ENCODE measurements at regions not wholly inside any gene's neighbourhood (a gene's known extent, or its start where the extent isn't known, plus 50 kb on each side); places are given as distances from the start of the nearest gene placed in this dataset.
"Not testable (repeated sequence)": the region's sequence is repeated elsewhere in the genome, so short reads cannot be mapped to it uniquely, and the experiment has no call there.

GRCh38 chrY:12212394-12212793 is 488.6 kb upstream of the USP9Y start:
- DNase-seq = no peak

- DNase-seq = no peak
Observed at GRCh38 chrY:12215564-12216022, 485.4 kb upstream of the USP9Y start.

- DNase-seq = no peak
Observed at GRCh38 chrY:12230921-12231320, 470.1 kb upstream of the USP9Y start.

- no peak for DNase-seq
Observed at GRCh38 chrY:12236399-12236798, 464.6 kb upstream of the USP9Y start.

DNA sequence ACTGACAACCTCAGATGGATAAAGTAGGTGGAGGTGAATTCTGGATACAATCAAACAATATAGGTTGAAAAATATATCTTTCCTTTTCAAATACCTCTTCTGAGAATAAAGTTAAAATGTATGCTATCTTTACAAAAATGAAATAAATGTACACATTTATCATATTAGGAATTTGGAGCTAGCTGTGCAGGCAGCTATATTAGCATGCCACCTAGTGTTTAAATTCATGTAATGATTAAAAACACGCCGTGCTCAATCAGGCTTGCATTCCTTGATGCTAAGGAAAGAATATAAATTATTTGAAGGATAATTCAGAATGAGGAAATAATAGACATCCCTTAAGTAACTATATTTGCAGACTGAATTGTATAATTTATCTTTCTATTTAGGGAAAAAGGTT is 460.7 kb upstream of the USP9Y start:
- DNase-seq = not testable (repeated sequence)

DNA sequence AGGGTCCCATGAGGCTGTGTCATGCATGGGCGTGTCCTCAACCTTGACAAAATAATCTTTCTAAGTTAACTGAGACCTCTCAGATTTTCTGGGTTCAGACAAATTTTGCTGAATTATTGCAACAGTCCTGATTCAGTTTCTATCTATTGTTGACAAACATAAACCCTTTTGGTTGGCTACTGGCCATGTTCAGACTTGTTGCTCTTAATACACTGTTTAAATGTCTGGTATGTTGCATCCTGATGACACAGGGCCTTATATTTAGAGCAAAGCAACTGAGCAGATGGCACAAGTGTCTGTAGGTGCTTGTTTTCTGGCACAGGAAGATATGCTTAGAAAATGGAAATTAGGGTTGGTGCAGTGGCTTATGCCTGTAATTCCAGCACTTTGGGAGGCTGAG is 456.9 kb upstream of the USP9Y start:
- no peak for DNase-seq

DNA sequence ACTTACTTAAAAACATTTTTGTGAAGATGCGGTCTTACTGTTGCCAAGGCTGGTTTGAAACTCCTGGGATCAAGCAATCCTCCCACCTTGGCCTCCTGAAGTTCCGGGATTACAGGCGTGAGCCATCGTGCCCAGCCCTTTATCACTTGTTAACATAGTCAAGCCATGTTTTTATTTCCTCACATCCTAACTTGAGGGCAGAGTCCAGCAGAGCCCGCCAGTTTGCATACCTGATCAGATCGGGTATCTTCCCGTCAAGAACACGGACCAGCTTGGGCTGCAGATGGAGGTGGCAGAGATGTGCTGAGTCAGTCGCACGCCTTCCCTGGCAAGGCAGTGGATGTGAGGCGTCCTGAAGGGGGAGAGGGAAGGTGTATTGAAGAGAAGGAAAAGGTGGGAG is 447.3 kb upstream of the USP9Y start:
- DNase-seq = no peak

DNA sequence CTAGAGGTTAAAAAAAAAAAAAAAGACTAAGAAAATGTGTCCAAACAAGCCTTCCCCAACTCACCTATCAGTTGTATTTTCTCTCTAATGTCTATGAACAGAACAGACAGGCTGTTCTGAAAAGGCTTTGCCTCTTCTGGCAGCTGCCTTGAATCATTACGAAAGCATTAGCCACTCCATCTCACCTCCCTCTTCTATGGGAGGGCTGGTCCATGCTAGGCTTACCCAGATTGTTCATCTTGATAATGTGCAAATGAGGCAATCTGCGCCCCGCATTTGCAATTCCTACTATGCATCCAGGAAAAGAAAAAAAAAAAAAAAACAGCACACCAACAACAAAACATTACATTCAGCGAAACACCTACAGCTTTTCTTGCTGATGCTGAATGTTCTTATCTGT is 429.9 kb upstream of the USP9Y start:
- no peak for DNase-seq

DNA sequence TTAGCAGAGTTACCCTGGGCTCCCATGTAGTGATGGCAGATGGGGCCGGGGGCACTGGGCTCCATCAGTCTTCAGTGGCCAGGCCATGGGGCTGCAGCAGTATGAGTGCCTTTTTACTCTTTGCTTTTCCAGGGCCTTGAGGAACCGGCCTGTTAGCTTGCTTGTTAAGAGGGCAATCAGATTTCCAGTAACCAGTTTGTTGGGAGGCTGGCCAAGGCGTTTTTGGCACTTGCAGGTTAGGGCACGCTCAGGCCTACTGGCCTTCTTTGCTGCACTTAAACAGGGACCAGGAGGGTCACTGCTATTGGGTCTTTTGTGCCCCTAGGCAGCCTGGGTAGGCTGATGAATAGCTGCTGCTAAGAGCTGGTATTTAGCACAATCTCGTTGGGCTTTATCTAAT is 415.4 kb upstream of the USP9Y start:
- no peak for DNase-seq

GRCh38 chrY:12288919-12289318 is 412.1 kb upstream of the USP9Y start:
- DNase-seq = no peak

- DNase-seq = no peak
Observed at GRCh38 chrY:12289415-12289814, 411.6 kb upstream of the USP9Y start.

DNA sequence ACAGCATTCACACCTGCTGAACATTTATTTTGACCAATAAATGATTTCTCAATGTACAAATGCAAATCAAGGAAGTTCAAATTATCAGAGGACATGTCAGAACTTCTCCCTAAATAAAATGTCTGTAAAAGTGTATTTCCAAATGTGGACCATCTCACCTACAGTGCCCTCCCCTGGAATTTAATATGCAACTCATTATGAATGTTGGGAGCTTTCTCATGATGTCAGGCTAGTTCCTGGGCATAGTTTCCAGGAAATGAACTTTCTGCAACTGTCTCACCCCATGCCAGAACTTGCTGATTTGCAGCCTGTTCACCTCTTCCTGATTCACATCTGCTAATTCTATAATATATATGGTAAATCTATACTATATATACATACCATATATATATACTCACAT is 408.5 kb upstream of the USP9Y start:
- no peak for DNase-seq

DNA sequence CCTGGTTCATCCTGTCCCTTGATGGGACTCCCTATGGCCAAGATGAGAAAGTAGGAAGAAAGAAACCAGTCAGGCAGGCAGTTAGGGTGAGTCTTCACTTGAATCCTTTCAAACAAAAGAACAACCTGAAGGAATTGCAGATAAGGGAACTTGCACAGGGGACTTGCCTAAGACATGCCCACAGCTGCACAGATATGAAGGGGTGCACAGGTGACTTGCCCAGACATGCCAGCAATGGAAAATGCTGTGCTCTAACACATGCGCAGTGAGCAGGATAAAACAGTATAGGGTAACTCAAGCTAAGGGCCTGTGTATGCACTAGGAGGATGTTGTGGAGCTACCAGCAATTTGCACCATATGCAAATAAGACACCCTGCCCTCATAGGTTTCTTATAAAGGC is 404.6 kb upstream of the USP9Y start:
- DNase-seq = no peak

DNA sequence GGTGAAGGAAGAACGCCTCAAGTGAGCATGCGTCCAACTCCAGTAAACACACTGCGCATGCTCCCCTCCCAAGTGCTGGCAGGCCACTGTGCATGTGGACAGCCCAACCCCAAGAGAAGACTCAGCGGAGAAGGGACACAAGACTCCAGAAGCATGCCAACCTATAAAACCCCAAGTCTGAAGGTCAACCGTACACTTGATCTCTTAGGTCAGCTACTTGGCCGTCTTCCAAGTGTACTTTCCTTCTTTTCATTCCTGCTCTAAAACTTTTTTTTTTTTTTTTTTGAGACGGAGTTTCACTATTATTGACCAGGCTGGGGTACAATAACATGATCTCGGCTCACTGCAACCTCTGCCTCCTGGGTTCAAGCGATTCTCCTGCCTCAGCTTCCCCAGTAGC is 401.2 kb upstream of the USP9Y start:
- DNase-seq = not testable (repeated sequence)

GRCh38 chrY:12303464-12303863 is 397.6 kb upstream of the USP9Y start:
- DNase-seq = no peak

DNA sequence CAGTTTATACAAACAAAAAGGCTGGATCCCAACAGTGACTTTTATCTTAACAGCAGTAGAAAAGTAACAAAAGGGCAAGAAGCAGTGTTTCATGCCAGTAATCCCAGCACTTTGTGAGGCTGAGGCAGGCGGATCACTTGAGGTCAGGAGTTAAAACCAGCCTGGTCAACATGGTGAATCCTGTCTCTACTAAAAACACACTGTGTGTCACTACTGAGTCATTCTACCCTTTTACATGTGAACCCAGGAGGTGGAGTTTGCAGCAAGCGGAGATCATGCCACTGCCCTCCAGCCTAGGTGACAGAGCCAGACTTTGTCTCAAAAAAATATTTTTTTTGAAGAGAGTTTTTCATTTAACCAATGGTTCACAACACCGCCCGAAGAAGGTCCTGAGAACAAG is 395.6 kb upstream of the USP9Y start:
- no peak for DNase-seq

DNA sequence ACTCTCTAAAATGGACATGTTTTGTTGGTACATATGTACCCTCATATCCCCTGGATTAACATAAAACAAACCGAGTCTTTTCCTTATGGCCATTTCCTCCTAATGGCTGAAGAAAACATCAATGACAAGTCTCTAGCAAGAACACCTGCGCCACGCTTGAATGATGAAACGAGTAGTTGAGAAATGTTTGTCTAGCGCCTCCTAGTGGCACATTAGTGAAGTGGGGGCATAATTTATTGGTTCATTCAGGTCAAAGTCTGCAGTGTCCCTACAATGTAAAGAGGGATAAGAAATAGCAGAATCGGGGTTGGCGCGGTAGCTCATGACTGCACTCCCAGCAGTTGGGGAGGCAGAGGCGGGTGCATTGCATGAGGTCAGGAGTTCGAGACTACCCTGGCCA is 391.8 kb upstream of the USP9Y start:
- peak; percentile 1 to 3 for DNase-seq

DNA sequence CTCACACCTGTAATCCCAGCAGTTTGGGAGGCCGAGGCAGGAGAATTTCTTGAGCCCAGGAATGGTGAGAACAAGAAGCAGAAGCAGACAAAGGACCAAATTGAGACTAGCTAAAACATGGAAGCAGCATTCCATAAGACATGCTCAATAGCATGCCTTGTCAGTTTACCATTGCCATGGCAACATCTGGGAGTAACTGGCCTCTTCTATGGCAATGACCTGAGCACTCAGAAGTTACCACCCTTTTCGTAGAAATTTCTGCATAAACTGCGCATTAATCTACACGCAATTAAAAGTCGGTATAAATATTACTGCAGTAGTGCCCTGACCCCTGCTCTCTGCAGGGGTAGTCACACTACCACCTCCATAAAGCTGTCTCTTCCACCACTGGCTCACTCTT is 390.2 kb upstream of the USP9Y start:
- no peak for DNase-seq

GRCh38 chrY:12327751-12328150 is 373.3 kb upstream of the USP9Y start:
- DNase-seq = no peak

GRCh38 chrY:12331917-12332316 is 369.1 kb upstream of the USP9Y start:
- DNase-seq = not testable (repeated sequence)

DNA sequence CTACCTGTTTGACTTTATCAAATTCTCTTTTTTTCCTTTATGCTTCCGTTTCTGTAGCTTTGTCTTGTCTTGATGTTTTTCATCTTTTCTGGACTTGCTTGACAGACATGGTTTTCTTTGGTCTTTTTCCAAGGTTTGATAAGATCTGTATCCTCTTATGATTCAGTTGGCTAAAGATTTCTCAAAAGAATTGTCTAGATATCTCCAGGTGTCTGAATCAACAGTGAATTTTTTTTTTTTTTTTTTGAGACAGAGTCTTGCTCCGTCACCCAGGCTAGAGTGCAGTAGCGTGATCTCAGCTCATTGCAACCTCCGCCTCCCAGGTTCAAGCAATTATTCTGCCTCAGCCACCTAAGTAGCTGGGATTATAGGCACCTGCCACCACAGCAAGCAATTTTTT is 357.8 kb upstream of the USP9Y start:
- no peak for DNase-seq

- no peak for DNase-seq
Observed at GRCh38 chrY:12348181-12348580, 352.9 kb upstream of the USP9Y start.

DNA sequence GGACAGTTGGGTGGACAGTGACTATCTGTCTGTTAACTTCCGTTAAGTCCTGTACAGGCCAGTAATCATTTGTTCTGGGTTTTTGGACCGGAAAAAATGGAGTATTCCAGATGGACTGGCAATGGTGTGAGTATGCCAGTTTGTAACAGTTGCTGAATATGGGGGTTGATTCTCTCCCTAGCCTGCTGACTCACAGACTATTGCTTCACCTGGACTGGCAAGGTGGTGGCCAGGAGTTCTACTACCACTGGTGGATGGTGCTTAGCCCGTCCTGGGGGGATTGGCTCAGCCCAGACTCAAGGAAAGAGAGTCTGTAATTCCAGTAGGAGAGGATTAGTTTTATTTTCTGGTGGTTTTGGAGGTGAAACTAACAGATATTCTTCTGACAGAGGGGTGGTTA is 343.8 kb upstream of the USP9Y start:
- no peak for DNase-seq

DNA sequence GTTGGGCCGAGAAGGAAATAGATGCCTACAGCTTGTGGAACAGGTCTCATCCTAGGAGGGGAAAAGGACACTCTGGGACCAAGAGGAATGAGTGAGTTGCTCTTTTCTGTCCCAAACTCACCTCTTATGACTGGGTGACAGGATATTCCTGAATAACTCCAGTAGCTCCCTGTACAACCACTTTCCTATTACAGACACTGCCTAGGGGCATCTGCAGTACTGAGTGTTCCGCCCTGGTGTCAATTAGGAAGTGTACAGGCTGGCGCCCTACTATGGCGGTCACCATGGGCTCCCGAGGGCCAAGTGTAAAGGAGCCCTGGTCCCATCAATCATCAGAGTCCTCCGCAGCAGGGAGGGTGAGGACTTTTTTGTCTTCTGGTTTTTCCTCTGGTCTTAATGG is 343.4 kb upstream of the USP9Y start:
- DNase-seq = no peak

- DNase-seq = no peak
Observed at GRCh38 chrY:12358337-12358736, 342.7 kb upstream of the USP9Y start.

GRCh38 chrY:12359867-12360266 is 341.2 kb upstream of the USP9Y start:
- DNase-seq = no peak
